GM21717 (cell line): ENCODE measurements at regions not wholly inside any gene's neighbourhood (a gene's known extent, or its start where the extent isn't known, plus 50 kb on each side); places are given as distances from the start of the nearest gene placed in this dataset.
"Not testable (repeated sequence)": the region's sequence is repeated elsewhere in the genome, so short reads cannot be mapped to it uniquely, and the experiment has no call there.

Experiments
- ATAC-seq: cut with Tn5 transposase; IDR thresholded peaks from one replicate; pipeline ENCODE4 v1.9.1; 2021; ENCODE audit warnings: mild to moderate bottlenecking, moderate library complexity; ENCODE audit not compliant: unreplicated experiment

DNA sequence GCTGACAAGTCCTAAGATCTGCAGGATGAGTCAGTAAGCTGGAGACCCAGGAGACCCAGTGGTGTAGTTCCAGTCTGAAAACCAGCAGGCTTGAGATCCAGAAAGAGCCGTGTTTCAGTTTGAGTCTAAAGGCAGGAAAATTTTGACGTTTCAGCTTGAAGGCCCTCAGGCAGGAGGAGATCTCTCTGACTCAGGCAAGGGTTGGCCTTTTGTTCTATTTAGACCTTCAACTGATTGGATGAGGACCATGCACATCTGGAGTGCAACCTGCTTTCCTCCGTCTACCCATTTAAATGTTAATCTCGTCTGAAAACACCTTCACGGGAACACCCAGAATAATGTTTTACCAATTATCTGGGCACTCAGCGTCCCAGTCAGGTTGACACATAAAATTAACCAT is 69.5 kb downstream of the NPIPA7 start:
- not testable (repeated sequence) for ATAC-seq

GRCh38 chr16:16449712-16450237 is 70.8 kb downstream of the NPIPA7 start:
- not testable (repeated sequence) for ATAC-seq

DNA sequence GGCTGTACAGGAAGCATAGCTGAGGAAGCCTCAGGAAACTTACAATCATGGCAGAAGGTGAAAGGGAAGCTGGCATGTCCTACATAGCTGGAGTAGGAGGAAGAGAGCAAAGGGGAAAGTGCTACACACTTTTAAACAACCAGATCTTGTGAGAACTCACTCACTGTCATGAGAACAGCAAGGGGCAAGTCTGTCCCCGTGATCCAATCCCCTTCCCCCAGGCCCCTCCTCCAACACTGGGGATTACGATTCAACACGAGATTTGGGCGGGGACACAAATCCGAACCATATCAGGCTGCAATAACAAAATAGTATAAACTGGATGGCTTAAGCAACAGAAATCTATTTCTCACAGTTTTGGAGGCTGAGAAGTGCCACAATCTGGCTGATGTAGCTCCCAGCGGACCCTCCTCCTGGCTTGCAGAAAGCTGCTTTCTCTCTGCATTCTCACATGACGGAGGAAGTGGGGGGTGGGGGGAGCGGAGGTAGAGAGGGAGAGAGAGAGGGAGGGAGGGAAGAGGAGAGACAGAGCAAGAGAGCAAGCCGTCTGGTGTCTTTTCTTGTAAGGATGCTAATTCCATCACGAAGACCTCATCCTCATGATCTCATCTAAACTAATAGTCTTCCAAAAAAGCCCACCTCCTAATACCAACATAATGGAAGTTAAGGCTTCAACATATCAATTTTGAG is 72.9 kb downstream of the NPIPA7 start:
- not testable (repeated sequence) for ATAC-seq

- not testable (repeated sequence) for ATAC-seq
Observed at GRCh38 chr16:16458579-16458978, 79.6 kb downstream of the NPIPA7 start.

DNA sequence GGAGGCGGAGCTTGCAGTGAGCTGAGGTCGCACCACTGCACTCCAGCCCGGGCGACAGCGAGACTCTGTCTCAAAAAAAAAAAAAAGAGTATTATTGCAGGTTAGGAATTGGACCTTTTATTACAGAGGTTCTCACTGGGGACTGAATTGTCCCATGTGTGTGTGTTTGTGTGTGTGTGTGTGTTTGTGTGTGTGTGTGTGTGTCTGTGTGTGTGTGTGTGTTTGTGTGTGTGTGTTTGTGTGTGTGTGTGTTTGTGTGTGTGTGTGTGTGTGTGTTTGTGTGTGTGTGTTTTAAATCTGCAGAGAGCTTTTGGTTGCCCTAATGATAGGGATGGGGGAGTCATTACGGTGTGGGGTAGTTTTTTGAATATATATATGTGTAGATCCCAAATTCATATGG is 84.9 kb downstream of the NPIPA7 start:
- not testable (repeated sequence) for ATAC-seq

GRCh38 chr16:16488919-16489318 is 110.0 kb downstream of the NPIPA7 start:
- not testable (repeated sequence) for ATAC-seq

GRCh38 chr16:16489466-16489865 is 110.5 kb downstream of the NPIPA7 start:
- ATAC-seq = not testable (repeated sequence)

GRCh38 chr16:16494114-16494513 is 115.2 kb downstream of the NPIPA7 start:
- ATAC-seq = not testable (repeated sequence)

GRCh38 chr16:16494998-16495397 is 116.1 kb downstream of the NPIPA7 start:
- not testable (repeated sequence) for ATAC-seq

DNA sequence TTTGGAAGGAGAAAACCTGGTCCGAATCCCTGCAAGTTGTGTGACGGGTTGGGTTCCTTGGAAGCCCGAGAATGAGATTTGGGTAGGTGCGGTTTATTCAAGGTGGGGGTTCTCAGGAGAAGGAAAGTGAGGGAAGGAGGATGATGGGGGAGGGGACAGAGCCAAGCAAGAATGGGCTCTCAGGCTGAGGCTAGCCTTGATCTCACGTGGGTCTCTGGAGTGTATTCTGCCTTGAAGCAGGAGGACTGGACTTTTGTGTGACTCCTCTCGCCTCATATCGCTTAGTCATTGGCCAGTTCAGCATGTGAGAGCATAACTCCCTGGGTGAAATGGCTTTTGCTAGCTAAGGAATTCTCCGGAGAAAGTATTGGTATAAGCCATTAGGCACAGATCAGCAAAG is 120.9 kb downstream of the NPIPA7 start:
- ATAC-seq = not testable (repeated sequence)

- not testable (repeated sequence) for ATAC-seq
Observed at GRCh38 chr16:16507041-16507440, 128.1 kb downstream of the NPIPA7 start.

DNA sequence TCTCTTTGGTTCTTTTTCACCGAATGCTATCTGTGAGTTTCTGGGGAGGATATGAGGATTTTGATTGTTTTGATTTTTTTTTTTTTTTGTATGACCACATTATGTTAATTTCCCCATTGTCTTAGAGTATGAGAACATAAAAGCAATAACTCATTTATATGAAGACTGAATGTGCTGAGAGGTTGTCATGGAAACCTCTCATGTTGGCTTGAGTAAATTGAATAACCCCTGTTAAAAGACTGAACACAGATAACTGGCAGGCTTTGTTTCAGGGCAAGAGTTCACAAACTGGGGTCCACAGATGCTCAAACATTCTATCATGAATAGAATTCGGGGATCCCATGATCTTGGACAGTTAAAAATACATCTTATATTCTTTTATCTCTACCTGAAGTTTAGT is 129.4 kb downstream of the NPIPA7 start:
- not testable (repeated sequence) for ATAC-seq

GRCh38 chr16:16519395-16519794 is 140.5 kb downstream of the NPIPA7 start:
- not testable (repeated sequence) for ATAC-seq

DNA sequence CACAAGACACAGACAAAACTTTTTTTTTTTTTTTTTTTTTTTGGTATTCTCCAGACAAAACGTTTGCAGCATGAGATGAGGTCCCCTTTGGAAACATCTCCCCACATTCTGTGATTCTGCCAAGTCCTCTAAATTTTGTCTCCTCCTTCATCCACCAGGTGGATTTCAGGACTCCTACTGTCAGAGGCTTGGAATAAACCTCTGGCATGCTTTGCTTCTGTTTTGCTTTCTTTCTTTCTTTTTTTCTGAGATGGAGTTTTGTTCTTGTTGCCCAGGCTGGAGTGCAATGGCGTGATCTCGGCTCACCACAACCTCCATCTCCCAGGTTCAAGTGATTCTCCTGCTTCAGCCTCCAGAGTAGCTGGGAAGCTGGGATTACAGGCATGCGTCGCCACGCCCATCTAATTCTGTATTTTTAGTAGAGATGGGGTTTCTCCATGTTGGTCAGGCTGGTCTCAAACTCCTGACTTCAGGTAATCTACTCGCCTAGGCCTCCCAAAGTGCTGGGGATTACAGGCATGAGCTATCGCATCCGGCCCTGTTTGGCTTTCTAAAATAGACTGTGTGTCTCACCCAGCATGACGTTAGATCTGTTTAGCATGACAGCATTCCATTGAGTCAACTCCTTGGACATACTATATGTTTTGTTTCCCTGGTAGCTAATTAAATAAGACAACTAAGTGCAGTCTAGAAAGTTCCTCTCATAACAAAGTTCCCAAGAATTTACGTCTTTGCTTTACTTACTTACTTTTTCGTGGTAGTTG is 142.5 kb downstream of the NPIPA7 start:
- not testable (repeated sequence) for ATAC-seq

- ATAC-seq = not testable (repeated sequence)
Observed at GRCh38 chr16:16526998-16527397, 148.1 kb downstream of the NPIPA7 start.

DNA sequence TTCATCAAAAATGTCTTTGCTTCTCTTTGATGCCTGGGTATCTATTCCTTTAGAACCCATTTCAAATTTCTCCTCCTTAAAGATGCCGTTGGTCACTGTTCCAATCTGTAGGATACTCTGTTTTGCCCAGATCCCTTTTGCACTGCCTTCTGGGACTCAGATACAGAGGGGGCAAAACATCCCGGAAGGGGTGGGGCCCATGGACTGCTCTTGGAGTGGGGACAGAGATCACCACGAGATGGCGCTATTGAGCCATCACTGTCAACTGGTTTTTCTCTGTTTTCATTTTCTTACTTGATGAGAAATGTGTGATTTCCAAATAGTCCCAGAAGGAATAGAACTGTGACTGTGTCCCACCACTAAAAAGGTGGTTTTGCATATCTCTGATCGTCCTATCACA is 151.8 kb downstream of the NPIPA7 start:
- not testable (repeated sequence) for ATAC-seq

GRCh38 chr16:16535565-16535964 is 156.6 kb downstream of the NPIPA7 start:
- not testable (repeated sequence) for ATAC-seq

- not testable (repeated sequence) for ATAC-seq
Observed at GRCh38 chr16:16536151-16536550, 157.2 kb downstream of the NPIPA7 start.

GRCh38 chr16:16549710-16550109 is 170.8 kb downstream of the NPIPA7 start:
- ATAC-seq = not testable (repeated sequence)

- not testable (repeated sequence) for ATAC-seq
Observed at GRCh38 chr16:16550824-16551223, 171.9 kb downstream of the NPIPA7 start.

DNA sequence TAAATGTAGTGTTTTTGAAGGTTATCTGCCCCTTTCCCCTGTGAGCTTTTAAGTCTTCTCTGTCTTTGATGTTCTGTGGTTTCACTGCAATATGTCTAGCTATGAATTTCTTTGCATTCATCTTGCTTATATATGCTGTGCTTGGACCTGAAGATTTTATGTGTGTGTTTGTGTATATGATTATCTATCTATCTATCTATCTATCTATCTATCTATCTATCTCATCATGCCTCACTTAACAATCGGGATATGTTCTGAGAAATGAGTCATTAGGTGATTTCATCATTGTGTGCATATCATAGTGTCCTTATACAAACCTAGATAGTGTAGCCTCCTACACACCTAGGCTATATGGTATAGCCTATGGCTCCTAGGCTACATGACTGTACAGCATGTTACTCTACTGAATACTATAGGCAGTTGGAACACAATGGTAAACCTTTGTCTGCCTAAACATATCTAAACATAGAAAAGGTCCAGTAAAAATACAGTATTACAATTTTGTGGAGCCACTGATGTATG is 173.9 kb downstream of the NPIPA7 start:
- not testable (repeated sequence) for ATAC-seq
